Endothelial cell of umbilical vein (primary cell): ENCODE measurements at regions not wholly inside any gene's neighbourhood (a gene's known extent, or its start where the extent isn't known, plus 50 kb on each side); places are given as distances from the start of the nearest gene placed in this dataset.

Source experiments
- BruUV-seq: library from RNA; stranded (reverse); fragments of 400-500 nt; replicated peaks from 2 replicates; lab custom pipeline; 2021; lab: Mats Ljungman, UMichigan
- CTCF ChIA-PET: fragments of 300-600, 350-600 bp; sonication (Branson Sonifier 250); formaldehyde crosslinking; loops from one replicate; lab custom pipeline; 2021; ENCODE audit warnings: antibody characterized with exemption, inconsistent platforms; lab: Charles Lee
- POLR2A ChIA-PET: fragments of 300-600, 350-600 bp; sonication (Branson Sonifier 250); formaldehyde crosslinking; loops from one replicate; lab custom pipeline; 2021; ENCODE audit warnings: antibody characterized with exemption, inconsistent platforms; lab: Charles Lee
- DNase-seq: peaks from one replicate; pipeline ENCODE4 v3.0.0-alpha.2; 2011; ENCODE audit warnings: low read depth, low spot score
- FAIRE-seq: peaks from 2 replicates; lab custom pipeline; 2011; peaks lifted over from hg19 to GRCh38; lab: Jason Lieb, UNC
- H2AFZ ChIP-seq: 2 replicates; pipeline ENCODE4 v1.6.0; 2012; ENCODE audit warnings: low read depth, low read length, control low read depth, inconsistent platforms
- H3K27ac ChIP-seq: 2 replicates; pipeline ENCODE4 v1.5.1; 2011; ENCODE audit warnings: low read depth, mild to moderate bottlenecking, control low read depth, low read length, moderate library complexity; ENCODE audit not compliant: insufficient read depth
- H3K27me3 ChIP-seq, 2 experiments: 2 replicates each; pipeline versions ENCODE4 v1.6.0 to v1.6.1; 2011; ENCODE audit warnings: low read length in 2 of 2, mixed read lengths in 1 of 2; ENCODE audit not compliant: control insufficient read depth in 2 of 2, insufficient read depth in 2 of 2
- H3K36me3 ChIP-seq, 2 experiments: 2 replicates in 1 of 2; 3 replicates in 1 of 2; pipeline ENCODE4 v1.5.1; 2011; ENCODE audit warnings: low read length in 2 of 2, mild to moderate bottlenecking in 1 of 2, moderate library complexity in 1 of 2; ENCODE audit not compliant: control insufficient read depth in 2 of 2, insufficient read depth in 2 of 2; ENCODE audit errors: extremely low read depth in 1 of 2
- H3K4me1 ChIP-seq: 3 replicates; pipeline ENCODE4 v1.5.1; 2011; ENCODE audit warnings: mild to moderate bottlenecking, low read length; ENCODE audit not compliant: control insufficient read depth, insufficient read depth; ENCODE audit errors: extremely low read depth
- H3K4me2 ChIP-seq: 2 replicates; pipeline ENCODE4 v1.6.1; 2011; ENCODE audit warnings: low read length, control low read depth, mixed read lengths; ENCODE audit not compliant: insufficient read depth
- H3K4me3 ChIP-seq, 3 experiments: fragments of 200-600 bp in 1 of 3; sonication (generic), shearing (Covaris generic) in 1 of 3; replicated peaks in 1 of 3; 2 replicates each; pipeline ENCODE4 v1.5.1; 2011 to 2016; ENCODE audit warnings: control low read depth in 3 of 3, low read length in 3 of 3, mild to moderate bottlenecking in 2 of 3, inconsistent platforms in 1 of 3, low read depth in 1 of 3, moderate library complexity in 1 of 3; ENCODE audit not compliant: insufficient read depth in 1 of 3
- H3K79me2 ChIP-seq: 2 replicates; pipeline ENCODE4 v1.6.0; 2012; ENCODE audit warnings: low read length, inconsistent platforms; ENCODE audit not compliant: control insufficient read depth, insufficient read depth
- H3K9ac ChIP-seq: replicated peaks from 2 replicates; pipeline ENCODE3; 2011; ENCODE audit warnings: low read length, control low read depth; ENCODE audit not compliant: insufficient read depth; ENCODE audit errors: extremely low read depth
- H3K9me1 ChIP-seq: replicated peaks from 3 replicates; pipeline ENCODE4 v1.6.0; 2011; ENCODE audit warnings: mild to moderate bottlenecking, low read length; ENCODE audit not compliant: control insufficient read depth, insufficient read depth; ENCODE audit errors: extremely low read depth
- H3K9me3 ChIP-seq: replicated peaks from 2 replicates; pipeline ENCODE4 v1.5.1; 2012; ENCODE audit warnings: low read length, inconsistent platforms; ENCODE audit not compliant: control insufficient read depth, insufficient read depth
- H4K20me1 ChIP-seq: replicated peaks from 2 replicates; pipeline ENCODE3; 2011; ENCODE audit warnings: mild to moderate bottlenecking, low read length; ENCODE audit not compliant: control insufficient read depth, insufficient read depth; ENCODE audit errors: extremely low read depth
- FOS ChIP-seq: IDR thresholded peaks from 2 replicates; pipeline ENCODE4 v1.6.1; 2011; ENCODE audit warnings: mild to moderate bottlenecking, low read length, moderate library complexity, borderline replicate concordance; ENCODE audit not compliant: insufficient read depth
- GATA2 ChIP-seq: IDR thresholded peaks from 2 replicates; pipeline ENCODE4 v1.7.0; 2011; ENCODE audit warnings: low read depth, mild to moderate bottlenecking, moderate library complexity, mixed read lengths, low read length; ENCODE audit not compliant: insufficient read length, insufficient read depth
- JUN ChIP-seq: IDR thresholded peaks from 2 replicates; pipeline ENCODE4 v1.6.1; 2011; ENCODE audit warnings: borderline replicate concordance, low read depth; ENCODE audit not compliant: insufficient read length, insufficient read depth
- MYC ChIP-seq: IDR thresholded peaks from one replicate; pipeline ENCODE4 v1.6.1; 2011; ENCODE audit warnings: mild to moderate bottlenecking, low read depth, low read length
- POLR2AphosphoS5 ChIP-seq: IDR thresholded peaks from 2 replicates; pipeline ENCODE4 v1.6.1; 2012; ENCODE audit warnings: low read depth, mild to moderate bottlenecking, control low read depth, low read length, moderate library complexity; ENCODE audit not compliant: insufficient read depth
- dilution Hi-C: fragments of 300-500 bp; cut with MboI; formaldehyde crosslinking; loops from one replicate; pipeline ENCODE4 v1.15.0; 2019; ENCODE audit warnings: low sequenced_read_pairs; ENCODE audit not compliant: extremely low pct_ligation_motif_present
- intact Hi-C: fragments of 100-400 bp; cut with micrococcal nuclease; formaldehyde crosslinking; loops from one replicate; pipeline ENCODE4 v1.10.0; 2022
- TF ChIP-seq, protein P1 (sequence below), 2 donors: IDR thresholded peaks; 1 replicate in 1 of 2; 2 replicates in 1 of 2; pipeline ENCODE4 v1.5.1; 2011; ENCODE audit warnings: low read length in 2 of 2, mild to moderate bottlenecking in 2 of 2, moderate library complexity in 2 of 2, control low read depth in 1 of 2, inconsistent platforms in 1 of 2, low read depth in 1 of 2; ENCODE audit not compliant: insufficient read depth in 1 of 2; ENCODE audit errors: extremely low read depth in 1 of 2

DNA sequence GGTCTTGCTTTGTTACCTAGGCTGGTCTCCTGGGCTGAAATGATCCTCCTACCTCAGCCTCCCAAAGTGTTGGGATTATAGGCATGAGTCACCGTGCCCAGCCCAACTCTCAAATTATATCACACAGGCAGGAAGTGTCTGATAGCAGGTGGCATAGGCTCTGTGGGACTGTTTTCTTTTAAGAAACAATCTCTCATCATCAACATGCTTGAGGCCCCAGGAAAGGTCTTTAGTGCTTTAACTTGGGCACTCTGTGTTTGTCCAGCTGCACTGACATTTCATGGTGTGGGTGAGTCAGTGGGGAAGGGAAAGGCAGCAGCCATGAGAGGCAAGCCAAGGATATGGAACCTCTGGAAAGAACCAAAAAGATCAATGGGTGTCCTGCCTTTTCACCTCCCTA is 88.1 kb upstream of the TSPAN5 start:
- Histone ChIP-seq H3K27ac (peak overlapping the region; percentile 46), H3K4me3 (no peak overlapping the region), H3K36me3 (no peaks in the 10 kb centered on the region), H3K4me1 (peaks cover 17% of the 10 kb centered on the region), H4K20me1 (no peaks in the 10 kb centered on the region), H3K27me3 (no peaks in the 10 kb centered on the region), H3K9ac (no peak overlapping the region), H3K9me3 (no peaks in the 10 kb centered on the region), H2AFZ (peak overlapping the region; percentile 66), H3K79me2 (no peaks in the 10 kb centered on the region), H3K9me1 (no peaks in the 10 kb centered on the region), H3K4me2 (no peak overlapping the region)
- POLR2A ChIA-PET = no interaction called here
- intact Hi-C loops (loop anchor here (1.0 kb wide), 1 partner anchor 18 kb away; no protein-coding TSS in a partner anchor), dilution Hi-C loops (no loop called here)
- BruUV-seq = no TSS peak
- CTCF ChIA-PET = no interaction called here
- FAIRE-seq (peak; percentile 82), DNase-seq (peak; percentile 74)
- TF ChIP-seq JUN = peak; percentile 27
- peak; percentile 61 for TF ChIP-seq FOS
- no peak for TF ChIP-seq MYC
- peak; percentile 44 for TF ChIP-seq POLR2AphosphoS5
- TF ChIP-seq GATA2 = peak; percentile 40

DNA sequence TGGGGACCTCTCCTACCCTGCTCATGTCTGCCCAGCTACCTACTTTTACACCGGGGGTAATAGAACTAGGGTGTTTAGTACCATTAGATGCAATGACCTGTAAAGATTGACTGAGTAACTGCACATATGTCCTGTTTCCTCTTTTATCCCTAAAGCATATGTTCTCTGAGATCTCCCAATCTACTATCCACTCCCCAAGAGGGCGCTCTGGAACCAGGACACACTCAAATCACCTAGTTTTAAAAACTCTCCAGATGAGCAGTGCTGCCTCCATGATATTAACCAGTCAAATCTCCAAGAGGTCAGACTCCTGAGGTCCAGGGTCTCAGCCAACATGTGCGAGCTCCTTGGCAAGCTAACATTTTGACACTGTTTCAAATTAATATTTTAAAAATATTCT is 87.0 kb upstream of the TSPAN5 start:
- Histone ChIP-seq H3K4me2 (no peak overlapping the region), H3K9me1 (no peaks in the 10 kb centered on the region), H2AFZ (no peak overlapping the region), H3K4me1 (peaks cover 17% of the 10 kb centered on the region), H3K27ac (no peak overlapping the region), H4K20me1 (no peaks in the 10 kb centered on the region), H3K27me3 (no peaks in the 10 kb centered on the region), H3K9me3 (no peaks in the 10 kb centered on the region), H3K79me2 (no peaks in the 10 kb centered on the region), H3K9ac (no peak overlapping the region), H3K4me3 (no peak overlapping the region), H3K36me3 (no peaks in the 10 kb centered on the region)
- ChIA-PET POLR2A (no interaction called here), CTCF (interaction anchor here (1.0 kb wide), 1 partner anchor 13 kb away, joined by 3 read pairs; no protein-coding TSS in a partner anchor)
- no peak for DNase-seq
- no TSS peak for BruUV-seq
- dilution Hi-C loops (no loop called here), intact Hi-C loops (no loop called here)
- TF ChIP-seq, protein P1, sequence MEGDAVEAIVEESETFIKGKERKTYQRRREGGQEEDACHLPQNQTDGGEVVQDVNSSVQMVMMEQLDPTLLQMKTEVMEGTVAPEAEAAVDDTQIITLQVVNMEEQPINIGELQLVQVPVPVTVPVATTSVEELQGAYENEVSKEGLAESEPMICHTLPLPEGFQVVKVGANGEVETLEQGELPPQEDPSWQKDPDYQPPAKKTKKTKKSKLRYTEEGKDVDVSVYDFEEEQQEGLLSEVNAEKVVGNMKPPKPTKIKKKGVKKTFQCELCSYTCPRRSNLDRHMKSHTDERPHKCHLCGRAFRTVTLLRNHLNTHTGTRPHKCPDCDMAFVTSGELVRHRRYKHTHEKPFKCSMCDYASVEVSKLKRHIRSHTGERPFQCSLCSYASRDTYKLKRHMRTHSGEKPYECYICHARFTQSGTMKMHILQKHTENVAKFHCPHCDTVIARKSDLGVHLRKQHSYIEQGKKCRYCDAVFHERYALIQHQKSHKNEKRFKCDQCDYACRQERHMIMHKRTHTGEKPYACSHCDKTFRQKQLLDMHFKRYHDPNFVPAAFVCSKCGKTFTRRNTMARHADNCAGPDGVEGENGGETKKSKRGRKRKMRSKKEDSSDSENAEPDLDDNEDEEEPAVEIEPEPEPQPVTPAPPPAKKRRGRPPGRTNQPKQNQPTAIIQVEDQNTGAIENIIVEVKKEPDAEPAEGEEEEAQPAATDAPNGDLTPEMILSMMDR (IDR thresholded peaks at IDR 0.05; ENCODE audit: extremely low read depth in 1 of 2, insufficient read depth in 1 of 2, low read depth in 1 of 2, low read length in 2 of 2) = no peak
- peak; percentile 33 for FAIRE-seq
